HG02763 (cell line): ENCODE measurements at regions not wholly inside any gene's neighbourhood (a gene's known extent, or its start where the extent isn't known, plus 50 kb on each side); places are given as distances from the start of the nearest gene placed in this dataset.

ENCODE experiments used
- ATAC-seq: cut with Tn5 transposase; IDR thresholded peaks from one replicate; pipeline ENCODE4 v1.9.1; 2021; ENCODE audit warnings: mild to moderate bottlenecking, moderate library complexity; ENCODE audit not compliant: unreplicated experiment

DNA sequence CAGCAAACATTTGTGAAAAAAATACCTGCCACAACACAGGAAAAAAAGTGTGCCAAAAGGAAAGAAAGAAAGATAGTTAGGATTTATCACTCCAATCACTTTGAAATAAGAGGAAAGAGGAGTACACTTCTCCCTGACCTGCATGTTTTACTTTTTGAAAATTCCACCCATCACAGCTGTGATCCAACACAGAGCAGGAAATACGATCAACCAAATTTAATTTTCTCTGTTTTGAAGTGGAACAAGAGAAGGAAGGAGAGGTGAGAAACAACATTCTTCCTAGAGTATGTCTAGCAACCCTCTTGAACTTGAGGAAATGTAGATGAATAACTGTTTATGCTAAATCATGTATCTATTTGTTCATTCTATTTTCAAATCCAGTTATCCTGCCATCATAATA lies 284.7 kb upstream of the SYT1 start:
- no peak for ATAC-seq

DNA sequence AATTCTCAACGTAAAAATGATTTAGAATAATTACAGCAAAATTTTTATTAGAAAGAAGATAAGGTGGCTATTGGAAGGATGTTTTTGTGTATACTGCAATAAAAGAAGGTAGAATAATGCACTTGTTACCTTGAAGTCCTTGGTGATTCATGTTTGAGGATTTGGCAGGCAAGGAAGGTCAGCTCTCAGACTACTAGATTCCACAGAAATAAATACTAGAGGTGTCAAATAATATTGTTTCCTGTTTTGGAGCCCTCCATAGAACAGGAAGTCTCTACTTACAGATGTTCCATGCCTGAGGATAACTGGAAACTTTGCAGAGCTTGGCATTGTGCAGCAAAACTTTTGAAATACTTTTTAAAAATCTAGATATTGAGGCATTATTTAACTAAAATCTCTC lies 284.3 kb upstream of the SYT1 start:
- ATAC-seq: no peak

DNA sequence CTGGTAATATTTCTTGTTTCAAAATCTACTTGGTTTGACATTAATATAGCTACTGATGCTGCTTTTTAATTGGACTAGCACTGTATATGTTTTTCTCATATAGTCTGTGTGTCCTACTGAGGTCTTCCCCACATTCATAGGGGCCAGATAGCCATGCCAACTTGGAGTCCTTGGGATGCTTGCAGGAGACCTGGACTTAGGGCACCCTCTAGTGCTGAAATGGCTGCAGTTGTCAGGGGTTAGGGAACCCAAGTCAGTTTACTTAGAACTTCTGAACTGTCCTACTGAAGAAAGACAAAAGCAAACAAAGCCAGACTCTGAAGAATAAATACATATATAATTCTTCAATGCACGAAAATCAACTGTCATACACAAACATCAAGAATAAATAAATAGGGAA lies 279.9 kb upstream of the SYT1 start:
- no peak for ATAC-seq

DNA sequence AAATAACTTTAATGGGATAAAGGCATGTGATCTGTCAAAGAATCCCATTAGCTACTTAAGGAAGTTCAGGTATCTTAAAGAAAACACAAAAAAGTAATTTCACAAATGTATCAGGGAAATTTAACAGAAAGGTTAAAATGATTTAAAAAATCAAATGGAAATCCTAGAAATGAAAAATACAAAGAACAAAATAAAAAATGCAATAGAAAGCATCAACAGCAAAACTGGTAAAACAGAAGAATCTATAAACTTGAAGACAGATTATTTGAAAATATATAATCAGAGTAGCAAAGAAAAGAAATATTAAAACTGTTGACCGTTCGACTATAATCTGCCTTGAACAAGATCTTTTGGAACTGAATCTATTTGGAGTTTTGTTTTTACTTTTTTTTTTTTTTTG lies 279.4 kb upstream of the SYT1 start:
- no peak for ATAC-seq

- ATAC-seq: no peak
Measured at GRCh38 chr12:78586790-78587189, 277.8 kb upstream of the SYT1 start.

GRCh38 chr12:78599366-78599765 lies 265.2 kb upstream of the SYT1 start:
- ATAC-seq: no peak

- ATAC-seq: no peak
Measured at GRCh38 chr12:78600541-78600940, 264.0 kb upstream of the SYT1 start.

- no peak for ATAC-seq
Measured at GRCh38 chr12:78611504-78611903, 253.1 kb upstream of the SYT1 start.

DNA sequence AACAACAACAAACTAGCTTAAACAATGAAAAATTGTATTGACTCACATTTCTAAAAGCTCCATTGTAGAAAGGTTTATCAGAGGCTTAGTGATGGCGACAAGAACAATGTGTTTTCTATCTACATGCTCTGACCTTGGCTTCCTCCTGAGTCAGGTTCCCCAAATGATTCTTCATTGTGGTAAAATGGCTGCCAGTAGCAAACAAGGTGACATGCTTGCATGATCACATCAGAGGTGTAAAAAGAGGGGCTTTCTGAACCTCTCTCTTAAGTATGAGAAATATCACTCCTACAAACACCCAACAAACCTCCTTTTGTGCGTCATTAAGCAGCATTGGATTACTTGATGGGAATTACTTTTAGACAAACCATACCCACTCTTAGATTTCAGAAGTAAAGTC lies 252.4 kb upstream of the SYT1 start:
- ATAC-seq: no peak

- no peak for ATAC-seq
Measured at GRCh38 chr12:78617683-78618082, 246.9 kb upstream of the SYT1 start.

DNA sequence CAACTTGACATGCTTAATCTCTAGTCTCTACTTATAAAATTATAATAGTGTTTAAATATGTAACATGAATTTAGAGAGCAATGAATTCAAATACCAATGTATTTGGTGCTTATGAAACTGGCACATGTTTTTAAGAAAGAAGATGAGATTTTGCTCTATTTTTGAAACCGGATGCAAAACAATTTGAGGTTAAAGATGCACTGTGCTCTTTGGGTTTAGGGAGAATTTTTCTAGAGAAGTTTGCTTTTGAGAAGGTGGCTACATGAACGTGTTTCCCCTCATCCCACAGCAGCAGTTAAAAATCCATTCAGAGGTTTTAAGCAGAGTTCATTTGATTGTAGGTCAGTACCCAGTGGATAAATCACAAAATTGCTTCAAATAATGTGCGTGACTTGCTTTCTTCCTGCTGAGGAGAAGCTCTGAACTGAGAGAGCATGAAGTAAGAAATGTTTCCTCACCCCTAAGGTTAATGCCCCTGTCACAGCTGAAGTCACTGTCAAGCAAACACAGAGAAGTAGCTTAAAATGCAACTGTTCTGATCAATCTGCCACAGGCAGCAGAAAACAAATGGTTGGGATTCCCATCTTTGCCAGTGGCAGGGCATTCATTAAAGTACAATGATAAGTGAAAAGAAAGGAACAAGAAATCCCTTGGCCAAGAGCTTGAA lies 241.9 kb upstream of the SYT1 start:
- no peak for ATAC-seq

- ATAC-seq: no peak
Measured at GRCh38 chr12:78628491-78629100, 236.0 kb upstream of the SYT1 start.

DNA sequence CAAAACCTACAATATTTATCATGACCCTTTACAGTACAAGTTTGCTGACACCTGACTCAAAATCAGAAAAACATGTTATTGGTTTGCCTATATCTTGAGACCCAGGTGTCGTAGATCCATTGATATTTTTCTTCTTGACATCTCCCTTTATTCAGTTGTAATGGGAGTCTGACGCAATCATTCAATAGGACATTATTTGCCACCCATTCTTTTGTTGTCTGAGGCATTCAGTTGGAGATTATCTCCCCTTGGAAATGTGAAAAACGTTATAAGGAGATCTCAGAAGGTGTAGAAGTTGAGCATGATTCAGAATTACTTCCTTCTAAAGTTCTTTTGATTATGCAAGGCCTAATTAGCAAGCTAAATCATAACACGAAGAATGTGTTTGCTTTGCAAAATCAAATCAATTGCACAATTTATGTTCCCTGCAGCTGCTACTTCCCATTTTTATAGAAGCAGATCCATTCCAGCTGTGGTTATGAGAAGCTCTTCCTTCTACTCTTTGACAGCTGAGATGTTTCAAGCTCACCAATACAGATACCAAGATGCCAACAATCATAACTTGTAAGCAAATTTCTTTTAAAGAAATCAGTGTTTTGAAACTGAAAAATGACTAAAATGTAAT lies 228.2 kb upstream of the SYT1 start:
- no peak for ATAC-seq

DNA sequence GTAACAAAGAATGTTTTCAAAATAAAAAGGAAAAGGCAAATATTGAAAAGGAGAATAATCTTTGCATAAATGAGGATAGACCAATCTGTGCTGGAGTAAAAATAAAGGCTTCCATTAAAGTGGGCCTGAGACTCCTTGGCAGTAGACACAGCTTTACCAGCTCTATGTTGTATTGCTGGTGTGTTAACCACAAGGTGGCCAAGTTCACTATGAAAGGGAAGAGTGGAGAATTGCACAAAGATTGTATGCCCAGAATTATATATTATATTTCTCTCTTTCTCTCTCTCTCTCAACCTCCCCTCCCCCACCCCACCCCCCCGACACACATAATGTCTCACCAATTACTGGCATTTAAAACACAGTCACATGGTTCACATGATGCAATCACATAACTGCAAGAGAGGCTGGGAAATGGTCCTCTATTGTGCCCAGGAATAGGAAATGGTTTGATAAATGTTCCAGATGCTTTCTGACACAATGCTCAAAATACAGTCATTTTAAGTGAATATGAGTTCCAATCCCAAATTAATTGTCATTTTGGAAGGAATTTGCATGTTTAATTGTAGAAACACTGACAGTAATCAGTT lies 222.6 kb upstream of the SYT1 start:
- no peak for ATAC-seq

DNA sequence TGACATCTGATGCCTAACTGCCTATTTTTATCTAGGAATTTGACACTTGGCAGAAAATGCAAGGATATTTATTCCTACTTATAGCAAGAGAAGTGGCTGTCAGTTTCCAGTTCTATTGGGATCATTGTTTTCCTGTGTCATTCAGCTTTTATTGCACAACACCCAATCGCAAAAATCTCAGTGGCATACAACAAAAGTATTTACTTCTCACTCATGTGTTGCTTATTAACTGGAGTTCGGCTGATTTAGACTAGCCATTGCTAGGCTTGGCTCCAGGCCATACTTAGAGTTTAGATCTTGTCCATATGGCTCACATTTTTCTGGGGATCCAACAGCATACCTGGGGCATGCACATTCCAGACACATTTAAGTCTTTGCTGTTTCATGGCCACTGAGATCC lies 218.6 kb upstream of the SYT1 start:
- no peak for ATAC-seq

DNA sequence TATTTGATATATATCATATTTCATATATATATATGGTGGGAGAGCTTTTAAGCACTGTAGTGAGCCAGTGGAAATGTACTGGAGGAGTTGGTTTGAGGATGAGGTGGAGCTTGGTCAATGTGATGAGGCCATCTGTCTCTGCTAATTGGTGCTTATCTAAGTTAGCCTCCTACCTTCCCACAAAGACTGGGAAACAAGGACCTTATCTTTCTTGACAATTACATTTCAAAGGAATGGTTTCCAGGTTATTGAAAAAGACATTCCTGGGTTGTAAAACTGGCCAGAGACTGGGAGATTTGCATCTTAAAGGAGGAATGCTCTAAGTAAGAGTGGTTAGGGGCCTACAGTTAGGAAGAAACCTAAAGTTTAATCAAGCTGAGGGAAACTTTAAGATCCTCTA lies 212.8 kb upstream of the SYT1 start:
- ATAC-seq: no peak

DNA sequence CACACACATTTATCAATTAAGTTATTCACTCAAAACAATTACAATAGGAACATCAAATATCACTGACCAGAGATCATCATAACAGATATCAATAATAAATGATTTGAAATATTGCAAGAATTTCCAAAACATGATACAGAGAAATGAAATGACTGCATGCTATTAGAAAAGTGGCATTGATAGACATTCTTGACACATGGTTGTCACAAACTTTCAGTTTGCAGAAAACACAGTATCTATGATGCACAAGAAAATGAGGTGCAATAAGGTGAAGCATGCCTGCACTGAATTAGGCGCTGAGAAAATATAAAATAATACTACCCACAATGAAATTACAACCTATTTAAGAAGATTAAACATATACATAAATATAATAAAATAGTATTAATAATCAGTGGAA lies 198.0 kb upstream of the SYT1 start:
- ATAC-seq: no peak

GRCh38 chr12:78671295-78671694 lies 193.3 kb upstream of the SYT1 start:
- ATAC-seq: no peak

- no peak for ATAC-seq
Measured at GRCh38 chr12:78672033-78672432, 192.5 kb upstream of the SYT1 start.

DNA sequence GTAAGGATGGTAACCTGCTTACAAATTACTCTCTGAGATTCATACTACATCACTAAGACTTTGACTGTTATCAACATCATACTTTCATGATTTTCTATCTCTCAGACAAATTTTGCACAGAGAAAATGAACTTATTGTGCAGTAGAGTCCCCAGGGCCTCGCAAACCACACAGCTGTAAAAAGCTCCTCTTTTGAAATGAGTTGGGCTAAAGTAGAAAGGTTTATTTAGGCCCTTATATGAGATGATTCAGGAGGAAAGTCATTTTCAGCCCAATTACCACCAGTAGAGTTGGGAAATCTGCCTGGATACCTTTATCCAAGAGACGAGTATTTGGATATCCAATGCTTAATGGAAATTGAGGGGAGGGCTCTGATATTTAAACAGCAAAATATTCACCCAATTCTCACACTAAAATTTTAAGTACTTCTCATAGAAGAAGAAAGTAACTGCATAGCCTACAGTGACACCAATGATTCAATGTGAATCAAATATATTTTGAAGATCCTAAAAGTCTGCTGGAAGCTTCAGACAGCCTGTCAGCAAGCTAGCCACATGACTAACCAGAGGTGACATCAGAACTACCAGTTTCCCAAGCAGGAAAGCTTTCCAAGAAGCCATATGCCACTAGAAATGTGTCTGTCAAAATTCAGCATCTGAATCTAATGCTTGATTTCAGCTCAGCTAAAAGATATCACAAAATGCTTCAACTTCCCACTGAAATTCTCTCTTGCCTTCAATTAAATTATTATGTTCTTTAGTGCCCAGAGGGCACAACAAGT lies 190.1 kb upstream of the SYT1 start:
- no peak for ATAC-seq

- no peak for ATAC-seq
Measured at GRCh38 chr12:78680596-78680995, 184.0 kb upstream of the SYT1 start.
